Stomach (tissue), 4 donors: ENCODE measurements at regions not wholly inside any gene's neighbourhood (a gene's known extent, or its start where the extent isn't known, plus 50 kb on each side); places are given as distances from the start of the nearest gene placed in this dataset.

Experiments used
- CTCF ChIP-seq, 7 experiments: fragments of 450-650 bp in 4 of 7; fragments of 200-600 bp in 3 of 7; sonication (generic) in 3 of 7; IDR thresholded peaks; one replicate each; pipeline ENCODE4 v1.5.1; 2016 to 2019; ENCODE audit warnings: antibody characterized with exemption in 7 of 7, control low read depth in 2 of 7, mild to moderate bottlenecking in 1 of 7
- POLR2A ChIP-seq, 4 donors: fragments of 450-650 bp; IDR thresholded peaks; one replicate each; pipeline ENCODE4 v1.6.1; 2016; ENCODE audit warnings: antibody characterized with exemption in 4 of 4, control low read depth in 2 of 4, mild to moderate bottlenecking in 1 of 4, moderate library complexity in 1 of 4

GRCh38 chr3:3589715-3590130 is 209.5 kb upstream of the LRRN1 start:
- TF ChIP-seq CTCF (IDR thresholded peaks at IDR 0.05), result no peak
- TF ChIP-seq POLR2A (IDR thresholded peaks at IDR 0.05), result no peak
